ENCODE measurements at regions not wholly inside any gene's neighbourhood (a gene's known extent, or its start where the extent isn't known, plus 50 kb on each side); places are given as distances from the start of the nearest gene placed in this dataset.
"Not testable (repeated sequence)": the region's sequence is repeated elsewhere in the genome, so short reads cannot be mapped to it uniquely, and the experiment has no call there.

DNA sequence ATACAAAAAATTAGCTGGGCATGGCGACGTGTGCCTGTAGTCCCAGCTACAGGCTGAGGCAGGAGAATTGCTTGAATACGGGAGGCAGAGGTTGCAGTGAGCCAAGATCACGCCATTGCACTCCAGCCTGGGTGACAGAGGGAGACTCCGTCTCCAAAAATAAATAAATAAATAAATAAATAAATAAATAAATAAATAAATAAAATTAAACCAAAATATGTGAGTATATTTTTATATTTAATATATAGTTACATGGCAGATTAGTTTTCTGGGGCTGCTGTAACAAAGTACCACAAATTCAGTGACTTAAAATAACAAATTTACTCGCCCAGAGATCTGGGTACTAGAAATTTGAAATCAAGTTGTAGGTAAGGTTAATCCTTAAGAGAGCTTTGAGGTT lies 84.2 kb upstream of the ANXA10 start:
- TF ChIP-seq, protein P1, sequence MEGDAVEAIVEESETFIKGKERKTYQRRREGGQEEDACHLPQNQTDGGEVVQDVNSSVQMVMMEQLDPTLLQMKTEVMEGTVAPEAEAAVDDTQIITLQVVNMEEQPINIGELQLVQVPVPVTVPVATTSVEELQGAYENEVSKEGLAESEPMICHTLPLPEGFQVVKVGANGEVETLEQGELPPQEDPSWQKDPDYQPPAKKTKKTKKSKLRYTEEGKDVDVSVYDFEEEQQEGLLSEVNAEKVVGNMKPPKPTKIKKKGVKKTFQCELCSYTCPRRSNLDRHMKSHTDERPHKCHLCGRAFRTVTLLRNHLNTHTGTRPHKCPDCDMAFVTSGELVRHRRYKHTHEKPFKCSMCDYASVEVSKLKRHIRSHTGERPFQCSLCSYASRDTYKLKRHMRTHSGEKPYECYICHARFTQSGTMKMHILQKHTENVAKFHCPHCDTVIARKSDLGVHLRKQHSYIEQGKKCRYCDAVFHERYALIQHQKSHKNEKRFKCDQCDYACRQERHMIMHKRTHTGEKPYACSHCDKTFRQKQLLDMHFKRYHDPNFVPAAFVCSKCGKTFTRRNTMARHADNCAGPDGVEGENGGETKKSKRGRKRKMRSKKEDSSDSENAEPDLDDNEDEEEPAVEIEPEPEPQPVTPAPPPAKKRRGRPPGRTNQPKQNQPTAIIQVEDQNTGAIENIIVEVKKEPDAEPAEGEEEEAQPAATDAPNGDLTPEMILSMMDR (conservative IDR thresholded peaks at IDR 0.05 in 1 of 2, IDR thresholded peaks at IDR 0.05 in 1 of 2; ENCODE audit: extremely low read depth in 1 of 2, insufficient read depth in 1 of 2, low read depth in 1 of 2, low read length in 2 of 2) = not testable (repeated sequence)
- not testable (repeated sequence) for TF ChIP-seq EZH2 (IDR thresholded peaks at IDR 0.05; ENCODE audit: borderline replicate concordance, low read length)
